Anterior cingulate cortex (tissue), 58 donors: ENCODE measurements at regions not wholly inside any gene's neighbourhood (a gene's known extent, or its start where the extent isn't known, plus 50 kb on each side); places are given as distances from the start of the nearest gene placed in this dataset.

Experiments used
- DNase-seq, 58 donors: peaks; one replicate each; lab custom pipeline; 2025; lab: John Stamatoyannopoulos, UW

GRCh38 chr1:80776266-80776665 lies 1024.5 kb upstream of the ADGRL2 start:
- DNase-seq, result no peak

DNA sequence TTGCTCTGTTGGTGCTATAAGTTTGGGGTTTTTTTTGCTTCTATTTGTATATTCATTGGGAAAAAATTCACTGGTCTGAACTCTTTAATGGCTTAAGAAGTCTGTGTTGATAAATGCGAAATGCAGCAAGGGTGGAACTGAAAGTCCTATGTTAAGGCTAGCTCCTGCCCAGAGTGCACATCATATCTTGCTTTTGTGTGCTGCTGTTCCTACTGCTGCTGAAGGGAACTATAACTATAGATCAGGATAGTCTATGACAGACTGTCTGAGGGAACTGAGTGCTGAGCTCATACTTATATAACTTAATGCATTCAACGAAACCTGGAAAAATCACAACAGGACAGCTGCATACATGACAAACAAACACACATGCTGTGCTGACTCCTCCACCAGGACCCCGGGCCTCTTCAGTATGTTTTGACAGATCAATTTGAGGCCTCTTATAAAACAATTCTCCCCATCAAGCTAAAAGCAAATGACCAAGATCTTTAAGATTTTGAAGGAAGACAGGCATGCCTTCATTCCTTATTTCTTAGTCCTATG lies 1031.5 kb upstream of the ADGRL2 start:
- no peak for DNase-seq

DNA sequence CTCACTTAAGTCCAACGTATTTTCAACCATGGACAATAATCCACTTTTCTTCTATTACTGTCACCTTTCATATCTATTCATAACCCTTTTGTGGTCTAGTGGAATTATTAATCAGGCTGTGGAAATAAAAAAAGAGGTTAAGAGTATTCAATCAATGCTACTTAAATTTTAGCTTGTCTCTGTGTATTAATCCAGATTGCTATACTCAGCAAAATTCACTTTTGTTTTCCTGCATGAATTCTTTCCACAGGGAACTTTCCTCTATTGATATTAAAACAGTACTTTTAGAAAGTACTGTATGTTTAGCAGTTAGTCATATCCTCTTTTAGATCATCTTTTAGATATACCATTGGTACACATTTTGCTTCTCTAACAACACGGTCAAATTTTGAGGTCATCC lies 1033.0 kb upstream of the ADGRL2 start:
- no peak for DNase-seq

DNA sequence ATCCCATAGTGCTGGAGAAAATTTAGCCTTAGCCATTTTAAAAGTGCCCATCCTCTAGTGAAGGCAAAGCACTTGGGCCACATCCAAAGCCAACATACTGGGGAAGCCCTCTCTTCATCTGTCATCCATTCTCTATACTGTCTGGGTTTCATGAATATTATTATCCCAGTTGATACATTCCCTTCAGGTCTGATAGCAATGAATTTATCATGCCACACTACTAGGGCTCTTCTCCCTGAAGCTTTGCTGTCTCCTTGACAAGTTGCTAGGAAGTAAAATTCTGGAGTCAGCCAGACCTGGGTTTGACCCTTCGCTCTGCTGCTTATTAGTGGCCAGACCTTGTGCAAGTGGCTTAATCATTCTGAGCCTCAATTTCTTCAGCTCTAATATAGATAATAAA lies 1041.4 kb upstream of the ADGRL2 start:
- no peak for DNase-seq

DNA sequence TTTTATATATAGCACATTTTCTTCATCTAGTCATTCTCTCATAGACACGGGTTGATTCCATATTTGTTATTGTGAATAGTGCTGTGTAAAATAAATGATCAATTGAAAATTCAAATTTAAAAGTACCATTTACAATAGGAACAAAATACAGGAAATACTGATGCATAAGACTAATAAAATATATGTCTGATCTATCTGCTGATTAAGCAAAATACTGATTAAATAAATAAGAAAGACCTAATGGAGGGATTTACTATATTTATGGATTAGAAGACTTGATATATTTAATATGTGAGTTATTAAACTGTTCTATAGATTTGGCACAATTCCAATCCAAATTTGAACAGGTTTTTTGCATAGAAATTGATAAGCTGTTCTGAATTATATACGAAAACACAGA lies 1044.8 kb upstream of the ADGRL2 start:
- DNase-seq, result no peak

GRCh38 chr1:80751204-80751603 lies 1049.5 kb upstream of the ADGRL2 start:
- no peak for DNase-seq

- no peak for DNase-seq
These were observed 1069.4 kb upstream of the ADGRL2 start for GRCh38 chr1:80731241-80731894.

- no peak for DNase-seq
These were observed 1078.1 kb upstream of the ADGRL2 start for GRCh38 chr1:80722611-80723010.

DNA sequence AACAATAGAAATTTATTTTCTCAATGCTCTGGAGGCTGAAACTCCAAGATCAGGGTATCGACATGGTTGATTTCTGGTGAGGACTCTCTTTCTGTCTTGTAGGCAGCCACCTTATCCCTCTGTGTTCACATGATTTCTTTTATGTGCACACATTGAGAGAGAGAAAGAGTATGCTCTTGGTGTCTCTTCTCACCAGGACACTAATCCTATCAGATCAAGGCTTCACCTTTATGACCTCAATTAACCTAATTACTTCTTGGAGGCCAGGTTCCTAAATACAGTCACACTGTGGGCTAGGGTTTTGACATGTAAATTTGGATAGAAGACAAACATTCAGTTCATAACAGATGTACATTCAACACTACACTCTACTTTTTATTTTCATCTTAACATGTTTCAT lies 1094.2 kb upstream of the ADGRL2 start:
- no peak for DNase-seq

GRCh38 chr1:80678438-80678837 lies 1122.3 kb upstream of the ADGRL2 start:
- DNase-seq, result no peak

DNA sequence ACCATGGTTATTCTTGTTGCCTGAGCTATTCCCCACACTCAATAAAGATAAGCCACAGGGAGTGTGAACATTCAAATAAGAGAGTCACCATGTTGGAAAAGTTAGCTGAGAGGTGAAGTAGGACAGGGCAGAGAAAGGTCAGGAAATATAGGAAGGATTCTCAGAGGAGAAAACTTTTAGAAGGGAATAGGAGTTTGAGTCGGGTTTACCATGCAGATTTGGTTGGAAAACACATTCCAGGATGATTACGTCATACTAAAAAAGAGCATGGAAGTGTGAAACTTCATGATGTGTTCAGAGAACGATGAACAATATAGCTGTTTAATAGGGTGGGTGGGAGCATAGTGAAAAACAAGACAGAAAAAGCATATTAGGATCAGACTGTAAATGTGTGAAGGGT lies 1125.3 kb upstream of the ADGRL2 start:
- DNase-seq, result no peak

GRCh38 chr1:80673935-80674597 lies 1126.7 kb upstream of the ADGRL2 start:
- DNase-seq, result no peak

- DNase-seq, result no peak
These were observed 1132.4 kb upstream of the ADGRL2 start for GRCh38 chr1:80668372-80668771.

GRCh38 chr1:80666073-80666472 lies 1134.7 kb upstream of the ADGRL2 start:
- no peak for DNase-seq

DNA sequence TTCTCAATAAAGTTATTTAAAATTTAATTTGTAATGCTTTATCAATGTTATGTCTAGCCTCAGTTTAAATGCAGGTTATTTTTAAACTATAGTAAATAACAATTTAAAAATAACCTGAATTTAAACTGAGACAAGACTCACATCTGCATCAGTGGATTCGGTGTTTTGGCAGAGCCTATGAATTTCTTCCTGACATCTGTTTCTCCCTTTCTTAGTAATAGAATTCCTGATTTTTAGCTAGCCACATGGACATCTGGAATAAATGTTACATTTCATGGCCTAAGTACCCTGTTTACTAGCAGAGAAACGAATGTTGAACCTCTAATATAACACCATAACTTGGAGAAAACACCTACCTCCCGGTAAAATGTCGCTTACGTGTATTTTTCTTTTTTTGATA lies 1141.6 kb upstream of the ADGRL2 start:
- DNase-seq, result no peak

DNA sequence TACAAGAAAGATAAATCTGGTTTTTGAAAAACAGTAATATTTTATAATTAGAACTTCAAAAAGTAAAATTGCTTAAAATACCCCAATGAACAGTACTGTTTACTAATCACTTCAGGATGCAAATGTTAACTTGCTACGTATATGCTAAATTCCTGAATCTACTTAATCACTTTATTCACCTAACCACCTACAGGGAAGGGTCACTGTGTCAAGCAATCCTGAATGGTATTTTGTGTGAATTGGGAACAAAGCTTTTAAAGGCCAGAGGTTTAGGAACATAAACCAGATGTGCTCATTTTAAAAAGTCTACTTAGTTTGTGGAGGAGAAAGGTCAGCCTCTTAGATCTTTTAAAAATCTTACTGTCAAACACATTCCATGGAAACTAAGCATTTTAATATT lies 1143.0 kb upstream of the ADGRL2 start:
- DNase-seq, result no peak

- DNase-seq, result no peak
These were observed 1143.6 kb upstream of the ADGRL2 start for GRCh38 chr1:80657044-80657643.

DNA sequence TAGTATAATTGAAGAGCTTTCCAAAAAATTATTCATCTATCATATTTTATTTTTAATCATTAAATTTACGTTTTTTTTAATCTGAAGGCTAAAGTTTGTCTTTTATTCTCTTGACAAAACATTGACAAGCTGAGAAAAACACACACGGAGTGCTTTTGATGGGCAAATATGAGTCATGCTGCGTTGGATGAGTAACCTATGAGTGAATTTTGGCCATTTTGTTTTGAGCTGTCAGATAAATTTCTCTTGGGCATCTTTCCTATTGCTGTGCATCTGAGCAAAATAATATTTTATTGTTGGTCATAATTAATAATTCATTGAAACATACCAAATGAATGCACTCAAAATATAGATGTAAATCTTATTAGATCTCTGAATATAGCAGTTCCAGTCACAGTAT lies 1144.1 kb upstream of the ADGRL2 start:
- DNase-seq, result no peak

GRCh38 chr1:80656014-80656636 lies 1144.6 kb upstream of the ADGRL2 start:
- peak in 2 of 58 donors; percentile 2 to 4 for DNase-seq

- no peak for DNase-seq
These were observed 1154.7 kb upstream of the ADGRL2 start for GRCh38 chr1:80646053-80646452.

DNA sequence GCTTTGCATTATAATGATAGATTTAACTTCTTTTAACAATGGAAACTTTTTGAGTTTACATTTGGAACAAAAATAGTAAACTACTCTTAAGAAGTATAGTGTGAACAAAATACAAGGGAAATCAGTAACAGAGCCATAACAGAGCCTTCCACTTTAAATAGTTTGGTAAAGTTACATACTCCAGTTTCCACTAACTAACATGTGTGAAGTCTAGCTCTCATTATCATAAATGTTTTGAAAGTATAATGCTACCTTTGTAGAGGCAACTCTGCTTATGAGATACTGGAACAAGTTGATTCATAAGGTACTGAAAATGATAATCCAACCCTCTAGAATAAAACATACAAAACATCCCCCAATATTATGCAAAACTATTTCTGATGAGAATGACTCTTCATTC lies 1155.1 kb upstream of the ADGRL2 start:
- no peak for DNase-seq
